KBM-7 (cell line): ENCODE measurements at regions not wholly inside any gene's neighbourhood (a gene's known extent, or its start where the extent isn't known, plus 50 kb on each side); places are given as distances from the start of the nearest gene placed in this dataset.
"Not testable (repeated sequence)": the region's sequence is repeated elsewhere in the genome, so short reads cannot be mapped to it uniquely, and the experiment has no call there.

ENCODE experiments used
- DNase-seq: peaks from one replicate; pipeline ENCODE4 v3.0.0-alpha.2; 2015
- in situ Hi-C: fragments of 300-500 bp; cut with MboI; formaldehyde crosslinking; loops from 2 replicates; pipeline ENCODE4 v1.14.3; 2020; ENCODE audit warnings: low sequenced_read_pairs, low pct_unique_long_range_greater_than_20kb, mixed read lengths

DNA sequence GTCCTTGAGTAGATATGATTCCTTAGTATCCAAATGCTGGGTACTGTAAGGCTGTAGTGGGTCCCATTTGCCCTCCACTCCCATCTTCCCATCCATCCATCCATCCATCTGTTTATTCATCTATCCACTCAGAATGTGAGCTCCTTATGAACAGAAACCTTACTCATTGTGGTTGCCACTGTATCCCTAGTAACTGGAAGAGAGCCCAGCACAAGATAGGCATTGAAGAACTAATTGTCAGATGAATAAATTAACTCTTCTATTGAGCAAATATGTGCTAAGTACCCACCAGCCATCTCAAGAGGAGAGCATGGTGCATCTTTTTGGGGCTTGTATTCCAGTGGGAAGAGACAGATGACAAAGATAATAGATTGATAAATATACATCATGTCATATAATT, 86.4 kb upstream of the SEZ6L start:
- DNase-seq, result no peak
- in situ Hi-C loops, result no loop called here

- DNase-seq, result peak; percentile 11
- in situ Hi-C loops, result no loop called here
Observed at GRCh38 chr22:26086359-26086758, 82.9 kb upstream of the SEZ6L start.

DNA sequence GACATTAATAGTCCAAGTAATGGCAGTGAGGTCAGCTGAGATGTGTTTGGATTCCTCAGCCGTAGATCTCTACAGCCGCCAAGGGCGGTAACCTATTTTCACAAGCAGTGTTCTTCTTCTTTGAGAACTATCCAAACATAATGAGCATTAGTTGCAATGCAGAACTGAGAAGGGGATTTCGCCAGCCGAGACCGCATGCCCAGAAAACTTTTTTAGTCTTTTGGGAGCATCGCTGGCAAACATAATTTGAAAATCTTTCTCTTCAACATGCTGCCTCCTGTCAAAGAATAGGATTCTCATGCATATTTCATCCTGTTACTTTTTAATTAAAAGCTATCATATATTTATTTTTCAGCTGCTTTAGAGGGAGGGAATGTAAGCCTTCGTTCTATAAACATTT, 81.4 kb upstream of the SEZ6L start:
- in situ Hi-C loops, result no loop called here
- DNase-seq, result no peak

- in situ Hi-C loops, result no loop called here
Observed at GRCh38 chr22:26090821-26091220, 78.4 kb upstream of the SEZ6L start.

DNA sequence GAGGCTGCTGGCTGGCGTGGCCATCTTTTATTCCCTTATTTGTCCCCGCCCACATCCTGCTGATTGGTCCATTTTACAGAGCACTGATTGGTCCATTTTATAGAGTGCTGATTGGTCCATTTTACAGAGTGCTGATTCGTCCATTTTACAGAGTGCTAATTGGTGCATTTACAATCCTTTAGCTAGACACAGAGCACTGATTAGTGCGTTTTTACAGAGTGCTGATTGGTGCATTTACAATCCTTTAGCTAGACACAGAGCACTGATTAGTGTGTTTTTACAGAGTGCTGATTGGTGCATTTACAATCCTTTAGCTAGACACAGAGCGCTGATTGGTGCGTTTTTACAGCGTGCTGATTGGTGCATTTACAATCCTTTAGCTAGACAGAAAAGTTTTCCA, 74.8 kb upstream of the SEZ6L start:
- in situ Hi-C loops, DNase-seq: not testable (repeated sequence)

More at GRCh38 chr22:26090821-26091220, 78.4 kb upstream of the SEZ6L start:
- DNase-seq, result no peak

GRCh38 chr22:26095256-26095956, 73.9 kb upstream of the SEZ6L start:
- DNase-seq, result no peak
- in situ Hi-C loops, result no loop called here

DNA sequence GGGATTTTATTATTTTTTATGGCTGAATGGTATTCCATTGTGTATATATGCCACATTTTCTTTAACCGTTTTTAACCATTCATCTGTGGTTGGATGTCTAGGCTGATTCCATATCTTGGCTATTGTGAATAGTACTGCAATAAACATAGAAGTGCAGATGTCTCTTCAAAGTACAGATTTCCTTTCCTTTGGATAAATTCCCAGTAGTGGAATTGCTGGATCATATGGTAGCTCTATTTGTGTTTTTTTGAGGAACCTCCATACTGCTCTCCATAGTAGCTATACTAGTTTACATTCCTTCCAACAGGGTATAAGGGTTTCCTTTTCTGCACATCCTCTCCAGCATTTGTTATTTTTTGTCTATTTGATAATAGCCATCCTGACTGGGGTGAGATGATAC, 71.9 kb upstream of the SEZ6L start:
- no peak for DNase-seq
- in situ Hi-C loops, result no loop called here

GRCh38 chr22:26097840-26098239, 71.4 kb upstream of the SEZ6L start:
- no peak for DNase-seq
- in situ Hi-C loops, result no loop called here

DNA sequence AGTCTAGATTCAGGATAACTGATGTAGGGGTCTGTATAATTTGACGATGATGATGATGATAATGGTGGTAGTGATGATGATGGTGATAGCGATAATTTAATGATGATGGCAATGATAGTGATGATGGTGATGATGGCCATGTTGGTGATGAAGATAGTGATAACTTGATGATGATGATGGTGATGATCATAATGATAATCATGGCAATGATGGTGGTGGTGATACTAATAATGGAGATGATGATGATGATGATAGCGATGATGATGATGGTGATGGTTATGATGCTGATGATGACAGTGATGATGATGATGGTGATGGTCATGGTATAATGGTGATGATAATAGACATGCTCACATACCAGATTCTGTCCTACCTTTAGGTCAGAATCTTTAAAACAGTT, 66.2 kb upstream of the SEZ6L start:
- in situ Hi-C loops, result no loop called here
- DNase-seq, result no peak

GRCh38 chr22:26106412-26106811, 62.9 kb upstream of the SEZ6L start:
- in situ Hi-C loops, result no loop called here
- no peak for DNase-seq

DNA sequence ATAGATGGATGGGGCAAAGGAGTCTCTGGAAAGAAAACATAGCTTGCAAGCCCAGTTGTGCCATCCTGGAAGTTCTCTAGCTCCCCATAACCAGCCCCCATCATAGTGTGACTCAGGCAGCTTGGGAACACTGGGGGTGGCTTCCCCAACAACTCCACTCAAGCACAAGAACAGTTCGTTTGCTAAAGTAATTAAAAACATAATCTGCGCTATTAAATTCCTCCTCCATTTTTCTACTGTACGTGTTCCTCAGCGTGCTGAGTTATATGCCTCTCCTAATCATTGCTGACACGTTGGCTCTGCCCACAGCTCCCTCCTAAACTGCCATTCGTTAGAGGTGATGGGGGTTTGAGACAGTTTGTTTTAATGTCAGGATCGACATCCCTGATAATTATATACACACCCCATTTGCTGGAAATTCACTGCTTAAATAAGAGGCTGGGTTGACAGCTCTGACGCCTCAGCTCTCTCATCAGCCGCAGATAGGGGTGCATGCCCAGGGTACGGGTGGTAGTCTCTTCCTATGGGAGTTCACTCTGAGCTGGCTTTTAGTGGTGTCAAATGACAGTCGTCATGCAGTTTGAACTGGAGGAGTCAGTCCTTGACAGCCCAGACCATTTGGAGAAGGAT, 59.5 kb upstream of the SEZ6L start:
- DNase-seq, result no peak
- in situ Hi-C loops, result no loop called here

GRCh38 chr22:26114826-26115225, 54.4 kb upstream of the SEZ6L start:
- in situ Hi-C loops, result no loop called here
- DNase-seq, result no peak

GRCh38 chr22:26115266-26115665, 54.0 kb upstream of the SEZ6L start:
- in situ Hi-C loops, result no loop called here
- DNase-seq, result no peak
